ENCODE measurements at regions not wholly inside any gene's neighbourhood (a gene's known extent, or its start where the extent isn't known, plus 50 kb on each side); places are given as distances from the start of the nearest gene placed in this dataset.
"Not testable (repeated sequence)": the region's sequence is repeated elsewhere in the genome, so short reads cannot be mapped to it uniquely, and the experiment has no call there.

DNA sequence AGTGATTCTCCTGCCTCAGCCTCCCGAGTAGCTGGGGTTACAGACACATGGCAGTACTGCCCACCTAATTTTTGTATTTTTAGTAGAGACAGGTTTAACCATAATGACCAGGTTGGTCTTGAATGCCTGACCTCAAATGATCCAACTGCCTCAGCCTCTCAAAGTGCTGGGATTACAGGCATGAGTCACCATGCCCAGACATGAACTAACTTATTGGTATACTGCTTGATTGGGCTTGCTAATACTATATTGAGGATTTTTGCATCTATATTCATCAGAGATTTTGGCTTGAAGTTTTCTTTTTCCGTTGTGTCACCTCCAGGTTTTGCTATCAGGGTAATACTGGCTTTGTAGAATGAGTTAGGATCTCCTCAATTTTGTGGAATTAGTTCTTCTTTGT is 706.1 kb upstream of the HS6ST1 start:
- no peak for DNase-seq (ENCODE audit: low read depth)
- TF ChIP-seq, protein P1, sequence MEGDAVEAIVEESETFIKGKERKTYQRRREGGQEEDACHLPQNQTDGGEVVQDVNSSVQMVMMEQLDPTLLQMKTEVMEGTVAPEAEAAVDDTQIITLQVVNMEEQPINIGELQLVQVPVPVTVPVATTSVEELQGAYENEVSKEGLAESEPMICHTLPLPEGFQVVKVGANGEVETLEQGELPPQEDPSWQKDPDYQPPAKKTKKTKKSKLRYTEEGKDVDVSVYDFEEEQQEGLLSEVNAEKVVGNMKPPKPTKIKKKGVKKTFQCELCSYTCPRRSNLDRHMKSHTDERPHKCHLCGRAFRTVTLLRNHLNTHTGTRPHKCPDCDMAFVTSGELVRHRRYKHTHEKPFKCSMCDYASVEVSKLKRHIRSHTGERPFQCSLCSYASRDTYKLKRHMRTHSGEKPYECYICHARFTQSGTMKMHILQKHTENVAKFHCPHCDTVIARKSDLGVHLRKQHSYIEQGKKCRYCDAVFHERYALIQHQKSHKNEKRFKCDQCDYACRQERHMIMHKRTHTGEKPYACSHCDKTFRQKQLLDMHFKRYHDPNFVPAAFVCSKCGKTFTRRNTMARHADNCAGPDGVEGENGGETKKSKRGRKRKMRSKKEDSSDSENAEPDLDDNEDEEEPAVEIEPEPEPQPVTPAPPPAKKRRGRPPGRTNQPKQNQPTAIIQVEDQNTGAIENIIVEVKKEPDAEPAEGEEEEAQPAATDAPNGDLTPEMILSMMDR (IDR thresholded peaks at IDR 0.05; ENCODE audit: insufficient read depth, low read length) = no peak
- H3K4me3 ChIP-seq (ENCODE audit: low read depth, low read length) = no peak overlapping the region

- TF ChIP-seq, protein P1 (IDR thresholded peaks at IDR 0.05; ENCODE audit: insufficient read depth, low read length) = no peak
- no peak overlapping the region for H3K4me3 ChIP-seq (ENCODE audit: low read depth, low read length)
- no peak for DNase-seq (ENCODE audit: low read depth)
These were observed 717.3 kb upstream of the HS6ST1 start for GRCh38 chr2:129035992-129036391.

- not testable (repeated sequence) for H3K4me3 ChIP-seq (ENCODE audit: low read depth, low read length); DNase-seq (ENCODE audit: low read depth)
These were observed 725.0 kb upstream of the HS6ST1 start for GRCh38 chr2:129043677-129044076.

GRCh38 chr2:129046475-129046874 is 727.8 kb upstream of the HS6ST1 start:
- DNase-seq (ENCODE audit: low read depth); H3K4me3 ChIP-seq (ENCODE audit: low read depth, low read length): not testable (repeated sequence)

GRCh38 chr2:129050101-129050500 is 731.4 kb upstream of the HS6ST1 start:
- DNase-seq (ENCODE audit: low read depth) = no peak
- TF ChIP-seq, protein P1 (IDR thresholded peaks at IDR 0.05; ENCODE audit: insufficient read depth, low read length) = no peak
- H3K4me3 ChIP-seq (ENCODE audit: low read depth, low read length) = no peak overlapping the region

- DNase-seq (ENCODE audit: low read depth) = no peak
- TF ChIP-seq, protein P1 (IDR thresholded peaks at IDR 0.05; ENCODE audit: insufficient read depth, low read length) = no peak
- no peak overlapping the region for H3K4me3 ChIP-seq (ENCODE audit: low read depth, low read length)
These were observed 736.6 kb upstream of the HS6ST1 start for GRCh38 chr2:129055242-129055641.

DNA sequence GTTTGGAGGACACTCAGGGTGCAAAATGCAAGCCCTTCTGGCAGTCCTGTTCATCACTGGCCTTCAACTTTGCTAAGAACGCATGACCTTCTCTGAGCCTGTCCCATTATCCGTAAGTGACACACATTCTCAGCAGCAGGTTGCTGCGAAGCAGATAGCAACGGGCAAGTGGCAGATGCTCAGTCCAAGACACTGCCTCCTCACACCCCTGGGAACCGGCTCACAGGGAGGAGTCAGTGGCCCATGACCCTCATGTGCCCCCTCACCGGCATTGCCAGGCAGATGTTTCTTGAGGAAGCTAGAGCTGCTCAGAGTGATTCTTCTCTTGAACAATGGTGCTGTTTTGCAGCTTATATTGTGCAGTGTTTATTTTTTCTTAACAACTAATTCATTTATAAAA is 737.2 kb upstream of the HS6ST1 start:
- no peak overlapping the region for H3K4me3 ChIP-seq (ENCODE audit: low read depth, low read length)
- no peak for DNase-seq (ENCODE audit: low read depth)
- TF ChIP-seq, protein P1 (IDR thresholded peaks at IDR 0.05; ENCODE audit: insufficient read depth, low read length) = no peak

DNA sequence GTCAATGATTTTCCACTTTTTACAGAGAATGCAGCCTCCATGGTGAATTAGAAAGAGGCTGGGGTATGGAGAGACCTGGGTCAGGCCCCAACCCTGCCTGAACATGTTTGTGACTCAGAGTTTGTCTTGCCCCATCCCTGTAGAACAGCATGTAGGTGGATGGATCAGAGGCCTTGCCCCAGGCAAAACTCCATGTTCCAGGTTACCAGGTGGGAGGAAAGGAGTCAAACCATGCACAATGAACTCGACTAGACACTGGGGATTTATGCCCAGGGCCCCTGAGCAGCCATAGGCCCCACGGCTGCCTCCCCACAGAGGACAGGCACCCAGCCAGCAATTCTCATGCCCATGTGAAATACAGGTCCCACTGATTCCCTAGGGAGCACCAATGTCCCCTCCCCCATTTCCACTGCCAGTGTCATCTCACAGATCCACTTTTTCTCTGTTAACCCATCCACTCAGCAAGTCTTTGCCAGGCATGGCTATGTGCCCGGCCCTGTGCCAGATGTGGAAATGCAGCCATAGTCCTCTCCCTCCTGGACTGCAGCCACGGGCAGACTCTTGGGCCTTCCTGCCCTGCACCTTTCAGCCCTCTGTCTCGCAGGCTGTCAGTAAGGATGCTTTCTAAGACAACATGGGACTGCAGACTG is 737.8 kb upstream of the HS6ST1 start:
- TF ChIP-seq, protein P1 (IDR thresholded peaks at IDR 0.05; ENCODE audit: insufficient read depth, low read length) = no peak
- no peak for DNase-seq (ENCODE audit: low read depth)
- no peak overlapping the region for H3K4me3 ChIP-seq (ENCODE audit: low read depth, low read length)

Measured in fibroblast of the aortic adventitia (primary cell).